CD4-positive, alpha-beta memory T cell (primary cell): ENCODE measurements at regions not wholly inside any gene's neighbourhood (a gene's known extent, or its start where the extent isn't known, plus 50 kb on each side); places are given as distances from the start of the nearest gene placed in this dataset.

Source experiments
- CTCF ChIA-PET: fragments of 350-600 bp; sonication (Branson Sonifier 250); formaldehyde crosslinking; loops from one replicate; lab custom pipeline; 2021; ENCODE audit warnings: inconsistent platforms; ENCODE audit not compliant: partially characterized antibody; lab: Charles Lee
- POLR2A ChIA-PET: fragments of 350-600 bp; sonication (Branson Sonifier 250); formaldehyde crosslinking; loops from one replicate; lab custom pipeline; 2021; ENCODE audit not compliant: partially characterized antibody; lab: Charles Lee
- DNase-seq, 5 donors: peaks; one replicate each; pipeline versions ENCODE4 v3.0.0 to v3.0.0-alpha.2; 2020 to 2022; ENCODE audit warnings: mixed read lengths in 1 of 5
- H3K27ac ChIP-seq: one replicate; pipeline ENCODE4 v1.7.0; 2013; ENCODE audit warnings: low read depth, low read length
- H3K27me3 ChIP-seq: 2 replicates; pipeline ENCODE4 v1.7.0; 2013; ENCODE audit warnings: mild to moderate bottlenecking, low read length, moderate library complexity; ENCODE audit not compliant: insufficient read depth
- H3K36me3 ChIP-seq: 2 replicates; pipeline ENCODE4 v1.7.0; 2013; ENCODE audit warnings: mild to moderate bottlenecking, low read length, moderate library complexity; ENCODE audit not compliant: insufficient read depth
- H3K4me1 ChIP-seq: 2 replicates; pipeline ENCODE4 v1.7.0; 2013; ENCODE audit warnings: mild to moderate bottlenecking, low read length, moderate library complexity; ENCODE audit not compliant: insufficient read depth
- H3K4me3 ChIP-seq, 2 donors: one replicate each; pipeline ENCODE4 v1.7.0; 2013; ENCODE audit warnings: low read length in 2 of 2, mild to moderate bottlenecking in 1 of 2
- H3K9me3 ChIP-seq, 2 donors: one replicate each; pipeline ENCODE4 v1.7.0; 2013; ENCODE audit warnings: low read length in 2 of 2, control low read depth in 1 of 2; ENCODE audit not compliant: control insufficient read depth in 1 of 2
- H3K27ac Mint-ChIP-seq, 7 donors: one replicate each; pipeline ENCODE4 v1.8.0; 2020 to 2021; ENCODE audit warnings: mixed read lengths in 7 of 7, mild to moderate bottlenecking in 6 of 7, inconsistent platforms in 3 of 7, moderate library complexity in 3 of 7
- H3K27me3 Mint-ChIP-seq, 2 donors: one replicate each; pipeline ENCODE4 v1.8.0; 2020 to 2021; ENCODE audit warnings: mixed read lengths in 2 of 2
- H3K36me3 Mint-ChIP-seq, 2 donors: one replicate each; pipeline ENCODE4 v1.8.0; 2020 to 2021; ENCODE audit warnings: mixed read lengths in 2 of 2, inconsistent platforms in 1 of 2, mild to moderate bottlenecking in 1 of 2
- H3K4me1 Mint-ChIP-seq, 4 donors: one replicate each; pipeline ENCODE4 v1.8.0; 2020 to 2021; ENCODE audit warnings: mixed read lengths in 4 of 4, mild to moderate bottlenecking in 1 of 4
- H3K4me3 Mint-ChIP-seq, 8 donors: one replicate each; pipeline ENCODE4 v1.8.0; 2020 to 2021; ENCODE audit warnings: mixed read lengths in 8 of 8, mild to moderate bottlenecking in 7 of 8, moderate library complexity in 6 of 8, inconsistent platforms in 3 of 8
- H3K9me3 Mint-ChIP-seq, 8 donors: one replicate each; pipeline ENCODE4 v1.8.0; 2020 to 2021; ENCODE audit warnings: mixed read lengths in 8 of 8, mild to moderate bottlenecking in 5 of 8, inconsistent platforms in 3 of 8, moderate library complexity in 1 of 8
- intact Hi-C: fragments of 100-400 bp; cut with micrococcal nuclease; formaldehyde crosslinking; loops from one replicate; pipeline ENCODE4 v1.15.1; 2023

DNA sequence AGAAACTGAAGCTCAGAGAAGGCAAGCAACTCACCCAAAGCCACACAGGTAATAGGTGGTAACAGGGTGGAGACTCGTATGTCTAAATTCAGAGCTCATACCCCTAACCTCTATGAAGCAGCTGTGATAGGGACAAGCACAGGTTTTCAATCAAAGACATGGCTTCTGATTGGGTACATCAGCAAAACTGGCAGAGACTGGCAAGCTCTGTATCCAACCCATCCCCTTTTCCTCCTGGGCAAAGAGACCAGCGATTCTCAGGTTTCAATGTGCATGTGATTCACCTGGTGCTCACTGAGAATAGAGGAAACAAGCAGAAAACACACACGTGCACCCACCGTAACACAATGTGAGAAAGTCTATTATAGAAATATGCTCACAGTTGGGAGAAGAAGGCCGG is 153.0 kb downstream of the SMIM20 start:
- no peaks in the 10 kb centered on the region for H3K9me3 Mint-ChIP-seq
- H3K27me3 Mint-ChIP-seq: no peaks in the 10 kb centered on the region
- H3K27me3 ChIP-seq: no peaks in the 10 kb centered on the region
- no peak overlapping the region for H3K27ac ChIP-seq
- no peak overlapping the region for H3K4me3 Mint-ChIP-seq
- H3K27ac Mint-ChIP-seq: no peak overlapping the region
- intact Hi-C loops: no loop called here
- H3K4me1 ChIP-seq: no peaks in the 10 kb centered on the region
- CTCF ChIA-PET: interaction anchor here (1.6 to 2.6 kb wide), 3 partner anchors 9 to 263 kb away, joined by 3 to 11 read pairs (median 7); no protein-coding TSS in a partner anchor
- H3K36me3 Mint-ChIP-seq: no peaks in the 10 kb centered on the region
- POLR2A ChIA-PET: interaction anchor here (1.3 kb wide), 1 partner anchor 8 kb away, joined by 3 read pairs; no protein-coding TSS in a partner anchor
- no peaks in the 10 kb centered on the region for H3K36me3 ChIP-seq
- no peaks in the 10 kb centered on the region for H3K9me3 ChIP-seq
- H3K4me3 ChIP-seq: no peak overlapping the region
- peaks cover 0 to 12% (median 5%) of the 10 kb centered on the region in 4 donors for H3K4me1 Mint-ChIP-seq
- DNase-seq: no peak

DNA sequence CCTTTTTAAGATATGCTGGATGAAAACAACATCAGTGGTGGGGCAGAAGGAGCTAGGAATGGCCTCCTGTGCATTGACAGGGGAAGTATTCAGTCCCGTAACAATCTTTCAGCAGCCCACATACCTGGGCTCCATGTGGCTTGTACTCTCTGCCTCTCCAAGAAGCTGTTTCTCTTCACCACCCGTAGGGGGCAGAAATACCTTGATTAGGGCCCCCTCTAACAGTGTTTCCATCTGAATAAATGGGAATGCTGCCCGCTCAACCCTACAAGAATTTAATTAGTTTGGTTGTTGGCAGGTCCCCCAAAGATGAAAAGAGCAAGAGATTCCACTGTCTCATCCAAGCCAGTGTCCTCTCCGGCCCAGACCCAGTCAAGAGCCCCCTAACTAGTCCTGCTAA is 155.2 kb downstream of the SMIM20 start:
- Histone ChIP-seq H3K4me3 (no peak overlapping the region), H3K27me3 (no peaks in the 10 kb centered on the region), H3K36me3 (no peaks in the 10 kb centered on the region), H3K4me1 (peaks cover 6% of the 10 kb centered on the region), H3K9me3 (no peaks in the 10 kb centered on the region), H3K27ac (no peak overlapping the region)
- DNase-seq: no peak
- Mint-ChIP-seq H3K4me3 (no peak overlapping the region), H3K4me1 (peaks cover 5 to 18% (median 9%) of the 10 kb centered on the region in 4 donors), H3K9me3 (no peaks in the 10 kb centered on the region), H3K27ac (no peak overlapping the region), H3K27me3 (no peaks in the 10 kb centered on the region), H3K36me3 (no peaks in the 10 kb centered on the region)
- ChIA-PET POLR2A (no interaction called here), CTCF (interaction anchor here (0.9 to 1.2 kb wide), 4 partner anchors 13 to 342 kb away, joined by 3 to 6 read pairs (median 4); no protein-coding TSS in a partner anchor)
- intact Hi-C loops: no loop called here

DNA sequence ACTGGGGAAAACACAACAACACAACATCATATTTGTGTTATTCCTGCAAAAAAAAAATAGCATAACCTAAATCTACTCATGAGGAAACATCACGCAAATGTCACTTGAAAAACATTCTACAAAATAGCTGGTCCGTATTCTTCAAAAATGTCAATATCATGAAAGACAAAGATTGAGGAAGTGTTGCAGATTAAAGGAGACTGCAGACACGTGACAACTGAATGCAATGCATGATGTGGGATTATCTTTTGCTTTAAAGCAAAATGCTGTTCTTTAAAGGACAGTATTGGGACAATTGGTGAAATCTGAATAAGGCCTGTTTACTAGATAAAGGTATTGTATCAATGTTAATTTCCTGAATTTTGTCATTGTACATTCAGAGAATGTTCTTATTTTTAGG is 157.7 kb downstream of the SMIM20 start:
- POLR2A ChIA-PET: no interaction called here
- no peaks in the 10 kb centered on the region for H3K36me3 ChIP-seq
- no peaks in the 10 kb centered on the region for H3K36me3 Mint-ChIP-seq
- CTCF ChIA-PET: interaction anchor here (0.6 to 1.9 kb wide), 3 partner anchors 13 to 259 kb away, joined by 3 to 5 read pairs (median 5); no protein-coding TSS in a partner anchor
- peaks cover 31% of the 10 kb centered on the region for H3K4me1 ChIP-seq
- H3K27me3 ChIP-seq: no peaks in the 10 kb centered on the region
- peaks cover 0 to 4% (median 2%) of the 10 kb centered on the region in 8 donors for H3K9me3 Mint-ChIP-seq
- peaks cover 22 to 42% (median 32%) of the 10 kb centered on the region in 4 donors for H3K4me1 Mint-ChIP-seq
- no peaks in the 10 kb centered on the region for H3K27me3 Mint-ChIP-seq
- no peak for DNase-seq
- no peak overlapping the region for H3K27ac Mint-ChIP-seq
- H3K4me3 ChIP-seq: no peak overlapping the region
- intact Hi-C loops: no loop called here
- H3K27ac ChIP-seq: no peak overlapping the region
- no peak overlapping the region for H3K4me3 Mint-ChIP-seq
- H3K9me3 ChIP-seq: no peaks in the 10 kb centered on the region

DNA sequence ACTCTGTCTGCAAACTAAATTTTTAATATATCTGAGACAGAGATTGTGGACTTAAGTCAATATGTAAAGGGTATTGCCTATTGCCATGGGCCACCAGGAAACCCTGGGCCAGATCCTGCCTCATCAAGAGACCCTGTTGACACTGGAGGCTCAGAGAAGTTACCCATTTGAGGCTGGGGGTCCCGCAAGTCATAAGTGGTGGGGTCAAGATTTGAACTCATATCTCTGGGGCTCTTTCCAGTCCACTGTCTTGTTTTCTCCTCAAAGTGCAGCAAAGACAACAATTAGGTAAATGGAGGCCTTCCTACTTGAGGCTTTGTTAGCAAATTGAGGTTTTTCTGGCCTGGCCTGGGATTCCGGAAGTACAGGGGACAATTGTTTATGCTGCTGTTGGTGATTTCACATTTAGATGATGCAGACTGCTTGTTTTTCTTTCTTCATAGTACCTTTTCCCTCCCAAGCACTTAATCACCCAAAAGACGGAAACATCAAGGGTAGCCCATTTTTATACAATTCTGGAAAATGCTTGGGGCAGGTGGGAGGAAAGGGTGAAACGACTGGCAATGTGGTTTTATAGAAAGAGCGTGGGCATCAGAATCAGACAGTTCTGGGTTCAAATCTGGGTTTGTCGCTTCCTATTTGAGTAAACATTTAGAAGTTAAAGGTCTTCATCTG is 160.0 kb downstream of the SMIM20 start:
- intact Hi-C loops: loop anchor here (2.0 kb wide), 1 partner anchor 15 kb away; no protein-coding TSS in a partner anchor
- ChIA-PET CTCF (interaction anchor here (0.9 to 3.2 kb wide), 6 partner anchors 8 to 257 kb away, joined by 3 to 17 read pairs (median 6); no protein-coding TSS in a partner anchor), POLR2A (interaction anchor here (1.2 kb wide), 1 partner anchor 123 kb away, joined by 3 read pairs; no protein-coding TSS in a partner anchor)
- Histone ChIP-seq H3K27me3 (no peaks in the 10 kb centered on the region), H3K4me1 (peaks cover 31% of the 10 kb centered on the region), H3K9me3 (no peaks in the 10 kb centered on the region), H3K27ac (peak overlapping the region; percentile 37), H3K36me3 (no peaks in the 10 kb centered on the region), H3K4me3 (no peak overlapping the region)
- H3K4me1 Mint-ChIP-seq: peaks cover 22 to 44% (median 32%) of the 10 kb centered on the region in 4 donors
- DNase-seq: no peak
- H3K9me3 Mint-ChIP-seq: peaks cover 0 to 6% (median 3%) of the 10 kb centered on the region in 8 donors
- peak overlapping the region in 5 of 8 donors; percentile 4 to 65 (median 38) for H3K4me3 Mint-ChIP-seq
- H3K36me3 Mint-ChIP-seq: no peaks in the 10 kb centered on the region
- H3K27ac Mint-ChIP-seq: peak overlapping the region; percentile 43 to 91 (median 60)
- no peaks in the 10 kb centered on the region for H3K27me3 Mint-ChIP-seq

DNA sequence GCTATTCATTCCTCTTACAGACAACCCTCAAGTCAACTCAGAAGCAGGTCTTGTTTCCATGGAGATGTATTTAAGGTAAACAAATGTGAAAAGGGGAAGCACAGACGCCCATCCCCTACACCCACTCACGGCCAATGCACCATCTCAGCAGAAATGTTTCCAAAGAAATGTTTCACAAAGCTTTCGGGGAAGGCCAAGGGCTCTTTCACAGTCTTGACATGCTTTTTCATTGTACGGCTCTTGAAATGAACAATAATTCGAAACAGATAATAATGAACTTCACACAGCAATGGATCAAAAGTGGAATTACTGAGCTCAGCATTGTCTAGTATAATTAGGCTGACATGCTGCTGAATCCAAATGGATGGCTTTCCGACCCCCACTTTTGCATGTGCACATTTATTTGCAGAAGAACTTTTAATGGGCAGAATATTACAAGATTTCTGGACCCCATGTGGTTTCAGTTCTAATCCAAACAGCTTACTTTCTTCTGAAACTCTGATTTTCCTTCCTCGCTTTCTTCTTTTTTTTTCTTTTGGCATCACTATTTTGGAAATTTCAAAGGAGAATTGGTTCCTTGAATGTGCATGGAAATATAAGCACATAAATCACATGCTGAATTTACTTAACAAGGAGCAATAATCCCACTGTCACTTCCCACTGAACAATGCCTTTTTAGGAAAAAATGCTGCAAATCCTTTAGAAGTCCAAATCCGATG is 160.9 kb downstream of the SMIM20 start:
- intact Hi-C loops: loop anchor here (2.0 kb wide), 1 partner anchor 14 kb away; no protein-coding TSS in a partner anchor
- no peak overlapping the region for H3K27ac ChIP-seq

DNA sequence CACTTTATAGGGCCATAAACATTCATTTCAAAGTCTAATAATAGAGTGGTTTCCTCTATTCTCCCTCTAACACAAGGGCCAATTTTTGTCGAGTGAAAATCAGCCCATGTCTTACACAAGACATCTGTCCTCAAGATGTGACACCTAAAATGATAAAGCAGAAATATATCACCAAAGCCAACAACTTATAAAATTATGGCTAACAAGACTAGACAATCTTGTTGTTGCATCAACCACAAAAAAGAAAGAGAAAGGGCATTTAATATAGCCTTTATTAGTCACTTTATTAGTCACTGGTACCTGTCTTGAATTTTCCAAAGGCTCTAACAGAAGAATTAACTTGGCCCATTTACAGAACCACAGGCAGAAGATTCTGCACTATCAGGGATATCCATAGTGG is 161.6 kb downstream of the SMIM20 start:
- Mint-ChIP-seq H3K9me3 (peaks cover 0 to 6% (median 3%) of the 10 kb centered on the region in 8 donors), H3K4me3 (no peak overlapping the region), H3K27me3 (no peaks in the 10 kb centered on the region), H3K4me1 (peaks cover 25 to 44% (median 32%) of the 10 kb centered on the region in 4 donors), H3K36me3 (no peaks in the 10 kb centered on the region), H3K27ac (peak overlapping the region in 5 of 7 donors; percentile 9 to 69 (median 42))
- no peak for DNase-seq
- no peak overlapping the region for H3K27ac ChIP-seq
- H3K27me3 ChIP-seq: no peaks in the 10 kb centered on the region
- CTCF ChIA-PET: interaction anchor here (0.7 to 3.2 kb wide), 7 partner anchors 9 to 337 kb away, joined by 3 to 17 read pairs (median 3); no protein-coding TSS in a partner anchor
- peaks cover 31% of the 10 kb centered on the region for H3K4me1 ChIP-seq
- intact Hi-C loops: loop anchor here (2.0 kb wide), 1 partner anchor 13 kb away; no protein-coding TSS in a partner anchor
- POLR2A ChIA-PET: interaction anchor here (0.9 to 1.3 kb wide), 5 partner anchors 9 to 250 kb away, joined by 3 read pairs; no protein-coding TSS in a partner anchor
- H3K36me3 ChIP-seq: no peaks in the 10 kb centered on the region
- no peaks in the 10 kb centered on the region for H3K9me3 ChIP-seq
- H3K4me3 ChIP-seq: no peak overlapping the region

More for the DNA sequence above, 160.9 kb downstream of the SMIM20 start:
- Histone ChIP-seq H3K36me3 (no peaks in the 10 kb centered on the region), H3K4me3 (peak overlapping the region in 1 of 2 donors; percentile 13), H3K4me1 (peaks cover 31% of the 10 kb centered on the region), H3K27me3 (no peaks in the 10 kb centered on the region), H3K9me3 (no peaks in the 10 kb centered on the region)
- no peaks in the 10 kb centered on the region for H3K27me3 Mint-ChIP-seq
- H3K36me3 Mint-ChIP-seq: no peaks in the 10 kb centered on the region
- H3K4me3 Mint-ChIP-seq: peak overlapping the region in 7 of 8 donors; percentile 1 to 65 (median 33)
- CTCF ChIA-PET: interaction anchor here (0.9 to 3.2 kb wide), 6 partner anchors 8 to 256 kb away, joined by 3 to 17 read pairs (median 4); no protein-coding TSS in a partner anchor
- H3K4me1 Mint-ChIP-seq: peaks cover 22 to 44% (median 32%) of the 10 kb centered on the region in 4 donors
- POLR2A ChIA-PET: interaction anchor here (0.9 to 1.3 kb wide), 5 partner anchors 8 to 250 kb away, joined by 3 read pairs; no protein-coding TSS in a partner anchor
- H3K9me3 Mint-ChIP-seq: peaks cover 0 to 6% (median 3%) of the 10 kb centered on the region in 8 donors
- H3K27ac Mint-ChIP-seq: peak overlapping the region; percentile 43 to 91 (median 60)
- DNase-seq: peak in 4 of 5 donors; percentile 21 to 49 (median 42)
